ENCODE measurements at regions not wholly inside any gene's neighbourhood (a gene's known extent, or its start where the extent isn't known, plus 50 kb on each side); places are given as distances from the start of the nearest gene placed in this dataset.

GRCh38 chr7:16963044-16963443 is 81.3 kb upstream of the AGR3 start:
- TF ChIP-seq CTCF (IDR thresholded peaks at IDR 0.05) (no peak), POLR2A (IDR thresholded peaks at IDR 0.05) (no peak)
